HL-60 (cell line): ENCODE measurements at regions not wholly inside any gene's neighbourhood (a gene's known extent, or its start where the extent isn't known, plus 50 kb on each side); places are given as distances from the start of the nearest gene placed in this dataset.

ENCODE experiments used
- CTCF ChIP-seq: IDR thresholded peaks from one replicate; pipeline ENCODE4 v1.5.1; 2011; ENCODE audit warnings: low read length, control low read depth, inconsistent platforms; ENCODE audit not compliant: insufficient read depth
- POLR2AphosphoS5 ChIP-seq: IDR thresholded peaks from 2 replicates; pipeline ENCODE4 v1.6.1; 2012; ENCODE audit warnings: low read depth
- REST ChIP-seq: IDR thresholded peaks from 2 replicates; pipeline ENCODE4 v1.6.1; 2012; ENCODE audit warnings: low read depth; ENCODE audit not compliant: insufficient replicate concordance
- SPI1 ChIP-seq: IDR thresholded peaks from 2 replicates; pipeline ENCODE4 v1.6.1; 2012; ENCODE audit warnings: low read depth, mild to moderate bottlenecking, borderline replicate concordance

GRCh38 chr11:119805663-119806062, 76.7 kb upstream of the NECTIN1 start:
- TF ChIP-seq POLR2AphosphoS5 (no peak), CTCF (no peak), SPI1 (no peak), REST (no peak)
